ENCODE measurements at regions not wholly inside any gene's neighbourhood (a gene's known extent, or its start where the extent isn't known, plus 50 kb on each side); places are given as distances from the start of the nearest gene placed in this dataset.

DNA sequence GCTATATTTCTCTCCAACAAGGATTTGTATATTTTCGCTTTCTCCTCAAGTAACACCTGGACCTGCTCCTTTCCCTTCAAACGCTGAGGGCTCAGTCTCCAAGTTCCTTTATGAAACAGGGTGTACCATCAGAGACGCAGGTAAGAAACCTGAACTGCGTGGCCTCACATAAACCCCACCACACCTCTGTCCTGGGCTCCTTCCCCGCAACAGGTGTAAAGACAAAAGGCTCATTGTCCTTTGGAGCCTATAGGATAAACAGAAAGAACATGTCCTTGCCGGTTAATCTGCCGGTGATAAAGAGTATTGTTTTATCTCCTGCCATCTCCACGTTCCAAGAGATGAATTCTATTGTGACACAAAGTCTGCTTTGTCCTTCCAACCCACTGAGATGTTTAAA, 111.8 kb upstream of the ADAMTS9 start:
- H3K4me3 ChIP-seq, result no peak overlapping the region
- H3K9me3 ChIP-seq, result no peaks in the 10 kb centered on the region
- ATAC-seq (ENCODE audit: insufficient number of reproducible peaks, low FRiP score, low read depth) (no peak), DNase-seq (ENCODE audit: low spot score) (no peak)
- peaks cover 8% of the 10 kb centered on the region for H3K36me3 ChIP-seq
- no peaks in the 10 kb centered on the region for H3K27me3 ChIP-seq (replicated peaks; ENCODE audit: insufficient read depth)
- TF ChIP-seq, protein P1, sequence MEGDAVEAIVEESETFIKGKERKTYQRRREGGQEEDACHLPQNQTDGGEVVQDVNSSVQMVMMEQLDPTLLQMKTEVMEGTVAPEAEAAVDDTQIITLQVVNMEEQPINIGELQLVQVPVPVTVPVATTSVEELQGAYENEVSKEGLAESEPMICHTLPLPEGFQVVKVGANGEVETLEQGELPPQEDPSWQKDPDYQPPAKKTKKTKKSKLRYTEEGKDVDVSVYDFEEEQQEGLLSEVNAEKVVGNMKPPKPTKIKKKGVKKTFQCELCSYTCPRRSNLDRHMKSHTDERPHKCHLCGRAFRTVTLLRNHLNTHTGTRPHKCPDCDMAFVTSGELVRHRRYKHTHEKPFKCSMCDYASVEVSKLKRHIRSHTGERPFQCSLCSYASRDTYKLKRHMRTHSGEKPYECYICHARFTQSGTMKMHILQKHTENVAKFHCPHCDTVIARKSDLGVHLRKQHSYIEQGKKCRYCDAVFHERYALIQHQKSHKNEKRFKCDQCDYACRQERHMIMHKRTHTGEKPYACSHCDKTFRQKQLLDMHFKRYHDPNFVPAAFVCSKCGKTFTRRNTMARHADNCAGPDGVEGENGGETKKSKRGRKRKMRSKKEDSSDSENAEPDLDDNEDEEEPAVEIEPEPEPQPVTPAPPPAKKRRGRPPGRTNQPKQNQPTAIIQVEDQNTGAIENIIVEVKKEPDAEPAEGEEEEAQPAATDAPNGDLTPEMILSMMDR (IDR thresholded peaks at IDR 0.05), result no peak
- H3K27ac ChIP-seq, result no peak overlapping the region
- peaks cover 0 to 22% of the 10 kb centered on the region in 2 donors for H3K4me1 ChIP-seq (ENCODE audit: control insufficient read depth in 1 of 2, low read depth in 2 of 2)

DNA sequence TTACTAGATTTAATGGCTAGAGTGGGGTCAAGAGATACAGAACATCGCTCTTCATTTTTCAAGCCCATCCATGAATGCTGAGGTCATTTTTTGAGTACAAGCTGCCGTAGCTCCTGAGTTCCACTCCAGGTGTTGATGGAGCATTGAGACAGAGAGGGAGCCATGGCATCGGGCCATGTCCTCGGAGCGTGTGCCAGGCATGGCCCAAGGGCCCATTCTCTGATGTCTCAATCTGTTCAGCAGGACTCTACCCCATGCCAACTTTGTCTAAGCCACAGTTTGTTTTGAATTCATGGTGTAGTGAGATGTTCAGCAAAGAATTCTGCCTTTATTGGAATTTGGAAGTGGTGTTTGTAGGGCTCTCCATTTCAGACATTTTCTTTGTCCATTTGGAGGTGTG, 110.5 kb upstream of the ADAMTS9 start:
- Histone ChIP-seq H3K9me3 (no peaks in the 10 kb centered on the region), H3K36me3 (peaks cover 8% of the 10 kb centered on the region), H3K27ac (peak overlapping the region in 1 of 2 donors; percentile 6), H3K4me3 (no peak overlapping the region), H3K27me3 (replicated peaks; ENCODE audit: insufficient read depth) (no peaks in the 10 kb centered on the region), H3K4me1 (ENCODE audit: control insufficient read depth in 1 of 2, low read depth in 2 of 2) (peaks cover 0 to 22% of the 10 kb centered on the region in 2 donors)
- DNase-seq (ENCODE audit: low spot score) (no peak), ATAC-seq (ENCODE audit: insufficient number of reproducible peaks, low FRiP score, low read depth) (no peak)
- TF ChIP-seq, protein P1 (IDR thresholded peaks at IDR 0.05), result no peak

DNA sequence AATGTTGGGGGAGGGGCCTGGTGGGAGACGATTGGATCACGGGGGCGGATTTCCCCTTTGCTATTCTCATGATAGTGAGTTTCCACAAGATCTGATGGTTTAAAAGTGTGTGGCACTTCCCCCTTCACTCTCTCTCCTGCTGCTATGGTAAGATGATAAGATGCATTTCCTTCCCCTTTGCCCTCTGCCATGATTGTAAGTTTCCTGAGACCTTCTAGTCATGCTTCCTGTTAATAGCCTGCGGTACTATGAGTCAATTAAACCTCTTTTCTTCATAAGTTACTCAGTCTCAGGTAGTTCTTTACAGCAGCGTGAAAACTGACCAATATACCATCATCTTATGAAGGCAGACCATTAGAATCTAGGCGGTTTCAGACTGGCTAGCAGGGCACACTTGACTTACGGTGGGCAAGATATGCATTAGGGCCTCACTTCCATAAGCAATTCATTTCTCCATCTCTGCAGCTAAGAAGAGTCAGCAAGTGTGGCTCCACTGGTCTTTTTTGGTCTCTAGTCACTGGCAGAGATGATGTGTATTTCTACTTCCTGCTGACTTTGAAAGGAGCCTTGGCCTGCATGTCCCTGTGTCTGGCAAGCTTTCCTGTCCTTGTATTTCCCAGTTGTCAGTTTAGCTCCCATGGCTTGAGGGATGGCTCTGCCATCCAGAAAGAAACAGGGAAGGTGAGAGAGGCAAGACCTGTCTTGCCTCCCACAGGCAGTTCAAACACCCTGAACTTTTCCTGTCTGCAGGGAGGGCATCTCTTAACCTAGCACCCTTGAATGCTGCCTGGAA, 109.0 kb upstream of the ADAMTS9 start:
- H3K36me3 ChIP-seq, result peaks cover 8% of the 10 kb centered on the region
- TF ChIP-seq, protein P1 (IDR thresholded peaks at IDR 0.05), result no peak
- ATAC-seq (ENCODE audit: insufficient number of reproducible peaks, low FRiP score, low read depth) (no peak), DNase-seq (ENCODE audit: low spot score) (no peak)
- H3K4me3 ChIP-seq, result no peak overlapping the region
- no peak overlapping the region for H3K27ac ChIP-seq
- H3K4me1 ChIP-seq (ENCODE audit: control insufficient read depth in 1 of 2, low read depth in 2 of 2), result peaks cover 0 to 31% of the 10 kb centered on the region in 2 donors
- H3K9me3 ChIP-seq, result no peaks in the 10 kb centered on the region
- no peaks in the 10 kb centered on the region for H3K27me3 ChIP-seq (replicated peaks; ENCODE audit: insufficient read depth)

DNA sequence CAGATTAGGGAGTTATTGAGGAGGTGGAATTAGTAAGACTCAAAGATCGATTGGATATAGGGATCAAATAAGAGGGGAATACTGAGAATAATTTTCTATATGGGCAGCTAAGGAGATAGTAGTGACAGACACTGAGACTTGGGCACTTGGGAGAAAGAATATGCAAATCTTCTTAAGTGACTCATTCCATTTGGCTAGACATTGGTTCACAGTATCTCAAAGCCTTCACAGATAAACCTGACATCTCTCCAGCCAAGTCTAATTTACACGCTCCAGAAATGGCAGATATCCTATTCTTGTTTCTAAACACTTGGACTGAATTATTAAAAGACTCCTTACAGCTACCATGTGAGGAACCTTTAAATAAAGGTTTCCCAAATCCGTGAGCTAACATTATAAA, 104.6 kb upstream of the ADAMTS9 start:
- Histone ChIP-seq H3K4me1 (ENCODE audit: control insufficient read depth in 1 of 2, low read depth in 2 of 2) (peaks cover 3 to 32% of the 10 kb centered on the region in 2 donors), H3K27ac (no peak overlapping the region), H3K36me3 (no peaks in the 10 kb centered on the region), H3K9me3 (no peaks in the 10 kb centered on the region), H3K27me3 (replicated peaks; ENCODE audit: insufficient read depth) (no peaks in the 10 kb centered on the region), H3K4me3 (no peak overlapping the region)
- no peak for DNase-seq (ENCODE audit: low spot score)
- TF ChIP-seq, protein P1 (IDR thresholded peaks at IDR 0.05), result no peak
- ATAC-seq (ENCODE audit: insufficient number of reproducible peaks, low FRiP score, low read depth), result no peak

DNA sequence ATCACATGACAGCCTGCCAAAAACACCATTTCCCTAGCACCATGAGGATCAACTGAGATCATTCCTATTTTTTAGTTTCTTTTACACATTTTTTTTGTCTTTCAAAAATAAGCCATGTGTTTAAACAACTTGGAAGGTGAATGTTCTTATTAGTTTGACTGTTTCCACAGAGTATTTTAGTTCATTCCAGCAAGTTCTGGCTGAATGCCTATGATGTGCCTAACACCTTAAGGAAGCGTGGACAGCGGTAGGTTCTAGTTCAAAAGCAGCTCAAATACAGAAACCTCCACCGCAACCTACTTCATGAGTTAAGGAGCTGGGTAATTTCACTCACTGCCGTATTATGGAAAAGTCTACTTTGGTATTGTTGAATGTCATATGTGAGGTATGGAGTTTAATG, 101.3 kb upstream of the ADAMTS9 start:
- no peaks in the 10 kb centered on the region for H3K9me3 ChIP-seq
- ATAC-seq (ENCODE audit: insufficient number of reproducible peaks, low FRiP score, low read depth), result no peak
- DNase-seq (ENCODE audit: low spot score), result no peak
- no peaks in the 10 kb centered on the region for H3K36me3 ChIP-seq
- H3K27me3 ChIP-seq (replicated peaks; ENCODE audit: insufficient read depth), result no peaks in the 10 kb centered on the region
- H3K4me1 ChIP-seq (ENCODE audit: control insufficient read depth in 1 of 2, low read depth in 2 of 2), result peaks cover 3 to 23% of the 10 kb centered on the region in 2 donors
- TF ChIP-seq, protein P1 (IDR thresholded peaks at IDR 0.05), result no peak
- peak overlapping the region; percentile 1 for H3K4me3 ChIP-seq
- H3K27ac ChIP-seq, result peak overlapping the region in 1 of 2 donors; percentile 51

All from thoracic aorta (tissue), 2 donors.